ENCODE measurements at regions not wholly inside any gene's neighbourhood (a gene's known extent, or its start where the extent isn't known, plus 50 kb on each side); places are given as distances from the start of the nearest gene placed in this dataset.

GRCh38 chr13:56561327-56561726, 579.4 kb upstream of the PRR20A start:
- no peak for TF ChIP-seq CTCF (IDR thresholded peaks at IDR 0.05 in 8 of 11, conservative IDR thresholded peaks at IDR 0.05 in 3 of 11)
- no peak for TF ChIP-seq POLR2A (IDR thresholded peaks at IDR 0.05)
- no peak for TF ChIP-seq POLR2AphosphoS5 (IDR thresholded peaks at IDR 0.05)

All from spleen (tissue), 7 donors.